GM15510 (cell line): ENCODE measurements at regions not wholly inside any gene's neighbourhood (a gene's known extent, or its start where the extent isn't known, plus 50 kb on each side); places are given as distances from the start of the nearest gene placed in this dataset.

Experiments
- POLR2A ChIP-seq: IDR thresholded peaks from 3 replicates; pipeline ENCODE4 v1.6.1; 2011; ENCODE audit warnings: borderline replicate concordance; ENCODE audit not compliant: insufficient read length; ENCODE audit errors: extremely low read depth

GRCh38 chr6:100217225-100218012 lies 223.4 kb upstream of the MCHR2 start:
- TF ChIP-seq POLR2A = no peak

GRCh38 chr6:100216760-100217159 lies 222.7 kb upstream of the MCHR2 start:
- no peak for TF ChIP-seq POLR2A

GRCh38 chr6:100212131-100212530 lies 218.1 kb upstream of the MCHR2 start:
- TF ChIP-seq POLR2A = no peak

- TF ChIP-seq POLR2A = no peak
These were observed 216.4 kb upstream of the MCHR2 start for GRCh38 chr6:100210137-100211117.

GRCh38 chr6:100209323-100210136 lies 215.5 kb upstream of the MCHR2 start:
- TF ChIP-seq POLR2A = no peak

- no peak for TF ChIP-seq POLR2A
These were observed 209.4 kb upstream of the MCHR2 start for GRCh38 chr6:100203400-100203799.

GRCh38 chr6:100202417-100203194 lies 208.6 kb upstream of the MCHR2 start:
- TF ChIP-seq POLR2A = no peak

- TF ChIP-seq POLR2A = no peak
These were observed 200.5 kb upstream of the MCHR2 start for GRCh38 chr6:100194535-100194934.

GRCh38 chr6:100188754-100189153 lies 194.7 kb upstream of the MCHR2 start:
- no peak for TF ChIP-seq POLR2A

- no peak for TF ChIP-seq POLR2A
These were observed 192.5 kb upstream of the MCHR2 start for GRCh38 chr6:100186552-100186951.

GRCh38 chr6:100185615-100186014 lies 191.6 kb upstream of the MCHR2 start:
- no peak for TF ChIP-seq POLR2A

- TF ChIP-seq POLR2A = no peak
These were observed 190.4 kb upstream of the MCHR2 start for GRCh38 chr6:100184473-100184872.

GRCh38 chr6:100182313-100182712 lies 188.3 kb upstream of the MCHR2 start:
- no peak for TF ChIP-seq POLR2A

GRCh38 chr6:100181309-100181708 lies 187.3 kb upstream of the MCHR2 start:
- no peak for TF ChIP-seq POLR2A
